CD4-positive, alpha-beta T cell (primary cell): ENCODE measurements at regions not wholly inside any gene's neighbourhood (a gene's known extent, or its start where the extent isn't known, plus 50 kb on each side); places are given as distances from the start of the nearest gene placed in this dataset.
"Not testable (repeated sequence)": the region's sequence is repeated elsewhere in the genome, so short reads cannot be mapped to it uniquely, and the experiment has no call there.

ENCODE experiments used
- ATAC-seq: fragments of 200-7000 bp; cut with Tn5 transposase; one replicate; pipeline ENCODE4 v1.10.0; 2022; ENCODE audit warnings: mild to moderate bottlenecking; ENCODE audit not compliant: poor library complexity
- CTCF ChIA-PET: fragments of 350-600 bp; sonication (Branson Sonifier 250); formaldehyde crosslinking; loops from one replicate; lab custom pipeline; 2021; ENCODE audit warnings: antibody characterized with exemption, inconsistent platforms; lab: Charles Lee
- POLR2A ChIA-PET: fragments of 350-600 bp; sonication (Branson Sonifier 250); formaldehyde crosslinking; loops from one replicate; lab custom pipeline; 2021; ENCODE audit warnings: antibody characterized with exemption, inconsistent platforms; lab: Charles Lee
- DNase-seq, 14 experiments: peaks; one replicate each; pipeline ENCODE4 v3.0.0-alpha.2; 2013 to 2020; ENCODE audit warnings: mixed read lengths in 2 of 14
- H3K27ac ChIP-seq, 2 donors: one replicate each; pipeline versions ENCODE4 v1.5.1 to v1.7.0; 2013; ENCODE audit warnings: low read length in 2 of 2, low read depth in 1 of 2, mild to moderate bottlenecking in 1 of 2
- H3K27me3 ChIP-seq, 2 experiments: 1 replicate in 1 of 2; 2 replicates in 1 of 2; pipeline versions ENCODE4 v1.6.1 to v1.7.0; 2013; ENCODE audit warnings: low read length in 2 of 2, control low read depth in 1 of 2, mild to moderate bottlenecking in 1 of 2, moderate library complexity in 1 of 2; ENCODE audit not compliant: insufficient read depth in 2 of 2, control insufficient read depth in 1 of 2
- H3K36me3 ChIP-seq: one replicate; pipeline ENCODE4 v1.6.1; 2013; ENCODE audit warnings: low read length, control low read depth; ENCODE audit not compliant: insufficient read depth
- H3K4me1 ChIP-seq: one replicate; pipeline ENCODE4 v1.6.1; 2013; ENCODE audit warnings: low read length, control low read depth; ENCODE audit not compliant: insufficient read depth
- H3K4me3 ChIP-seq: one replicate; pipeline ENCODE4 v1.5.1; 2013; ENCODE audit warnings: mild to moderate bottlenecking, low read length, moderate library complexity
- H3K9me3 ChIP-seq, 2 experiments: 1 replicate in 1 of 2; 2 replicates in 1 of 2; pipeline versions ENCODE4 v1.6.1 to v1.7.0; 2013; ENCODE audit warnings: low read length in 2 of 2, mild to moderate bottlenecking in 2 of 2, control low read depth in 1 of 2, moderate library complexity in 1 of 2; ENCODE audit not compliant: control insufficient read depth in 1 of 2, insufficient read depth in 1 of 2
- H3K27ac Mint-ChIP-seq: one replicate; pipeline ENCODE4 v1.8.0; 2020; ENCODE audit warnings: mixed read lengths
- H3K27me3 Mint-ChIP-seq: one replicate; pipeline ENCODE4 v1.8.0; 2021; ENCODE audit warnings: mixed read lengths
- H3K36me3 Mint-ChIP-seq: one replicate; pipeline ENCODE4 v1.8.0; 2021; ENCODE audit warnings: low read depth, mixed read lengths
- H3K4me1 Mint-ChIP-seq: one replicate; pipeline ENCODE4 v1.8.0; 2021; ENCODE audit warnings: low read depth, mixed read lengths
- H3K4me3 Mint-ChIP-seq: one replicate; pipeline ENCODE4 v1.8.0; 2020; ENCODE audit warnings: mild to moderate bottlenecking, mixed read lengths
- H3K9me3 Mint-ChIP-seq: one replicate; pipeline ENCODE4 v1.8.0; 2020; ENCODE audit warnings: mixed read lengths
- intact Hi-C, 2 experiments: fragments of 100-400 bp; cut with DNase I in 1 of 2; cut with micrococcal nuclease in 1 of 2; formaldehyde crosslinking; loops; one replicate each; pipeline versions ENCODE4 v1.15.1 to v1.9.0; 2023 to 2025; cut with DNase I, micrococcal nuclease

GRCh38 chr22:16146916-16147315 lies 445.7 kb downstream of the CCT8L2 start:
- H3K4me1 ChIP-seq, intact Hi-C loops, H3K4me3 Mint-ChIP-seq, H3K36me3 ChIP-seq, H3K4me1 Mint-ChIP-seq, H3K27me3 Mint-ChIP-seq, H3K9me3 ChIP-seq, CTCF ChIA-PET, H3K27ac Mint-ChIP-seq, H3K9me3 Mint-ChIP-seq, POLR2A ChIA-PET, H3K27ac ChIP-seq, DNase-seq, ATAC-seq, H3K4me3 ChIP-seq, H3K36me3 Mint-ChIP-seq, H3K27me3 ChIP-seq: not testable (repeated sequence)

GRCh38 chr22:16177287-16177686 lies 415.3 kb downstream of the CCT8L2 start:
- DNase-seq, H3K36me3 ChIP-seq, H3K27me3 Mint-ChIP-seq, POLR2A ChIA-PET, H3K4me1 Mint-ChIP-seq, ATAC-seq, CTCF ChIA-PET, H3K27me3 ChIP-seq, H3K4me1 ChIP-seq, H3K27ac ChIP-seq, H3K36me3 Mint-ChIP-seq, H3K9me3 Mint-ChIP-seq, H3K4me3 Mint-ChIP-seq, H3K9me3 ChIP-seq, H3K27ac Mint-ChIP-seq, H3K4me3 ChIP-seq, intact Hi-C loops: not testable (repeated sequence)

- H3K4me3 Mint-ChIP-seq, POLR2A ChIA-PET, CTCF ChIA-PET, H3K27me3 Mint-ChIP-seq, H3K4me1 Mint-ChIP-seq, H3K4me3 ChIP-seq, H3K27me3 ChIP-seq, H3K9me3 Mint-ChIP-seq, H3K27ac Mint-ChIP-seq, DNase-seq, H3K27ac ChIP-seq, H3K4me1 ChIP-seq, ATAC-seq, intact Hi-C loops, H3K36me3 Mint-ChIP-seq, H3K36me3 ChIP-seq: not testable (repeated sequence)
- peaks cover 0 to 12% of the 10 kb centered on the region in 2 experiments for H3K9me3 ChIP-seq
Observed at GRCh38 chr22:16183864-16184263, 408.7 kb downstream of the CCT8L2 start.
